ENCODE measurements at regions not wholly inside any gene's neighbourhood (a gene's known extent, or its start where the extent isn't known, plus 50 kb on each side); places are given as distances from the start of the nearest gene placed in this dataset.

- Histone ChIP-seq H3K36me3 (ENCODE audit: control insufficient read depth in 1 of 2, insufficient read depth in 2 of 2, low read length in 2 of 2) (no peaks in the 10 kb centered on the region), H3K27me3 (ENCODE audit: low read depth, low read length) (no peaks in the 10 kb centered on the region), H3K4me3 (ENCODE audit: low read depth in 1 of 2, low read length in 2 of 2) (no peak overlapping the region), H3K4me1 (ENCODE audit: control insufficient read depth in 1 of 2, insufficient read depth in 2 of 2, low read length in 2 of 2) (no peaks in the 10 kb centered on the region), H3K27ac (ENCODE audit: low read length) (no peak overlapping the region), H3K9me3 (ENCODE audit: control insufficient read depth in 1 of 2, low read length in 2 of 2) (no peaks in the 10 kb centered on the region)
Measured at GRCh38 chr7:108989319-108989718, 419.6 kb downstream of the DNAJB9 start.

GRCh38 chr7:108997480-108997879 lies 427.8 kb downstream of the DNAJB9 start:
- Histone ChIP-seq H3K27ac (ENCODE audit: low read length) (no peak overlapping the region), H3K4me1 (ENCODE audit: control insufficient read depth in 1 of 2, insufficient read depth in 2 of 2, low read length in 2 of 2) (no peaks in the 10 kb centered on the region), H3K27me3 (ENCODE audit: low read depth, low read length) (no peaks in the 10 kb centered on the region), H3K9me3 (ENCODE audit: control insufficient read depth in 1 of 2, low read length in 2 of 2) (no peaks in the 10 kb centered on the region), H3K36me3 (ENCODE audit: control insufficient read depth in 1 of 2, insufficient read depth in 2 of 2, low read length in 2 of 2) (no peaks in the 10 kb centered on the region), H3K4me3 (ENCODE audit: low read depth in 1 of 2, low read length in 2 of 2) (no peak overlapping the region)

- H3K36me3 ChIP-seq (ENCODE audit: control insufficient read depth in 1 of 2, insufficient read depth in 2 of 2, low read length in 2 of 2) = no peaks in the 10 kb centered on the region
Measured at GRCh38 chr7:109003742-109004141, 434.1 kb downstream of the DNAJB9 start.

GRCh38 chr7:109009636-109010035 lies 440.0 kb downstream of the DNAJB9 start:
- H3K27me3 ChIP-seq (ENCODE audit: low read depth, low read length) = no peaks in the 10 kb centered on the region
- no peak overlapping the region for H3K4me3 ChIP-seq (ENCODE audit: low read depth in 1 of 2, low read length in 2 of 2)
- no peaks in the 10 kb centered on the region for H3K4me1 ChIP-seq (ENCODE audit: control insufficient read depth in 1 of 2, insufficient read depth in 2 of 2, low read length in 2 of 2)
- H3K36me3 ChIP-seq (ENCODE audit: control insufficient read depth in 1 of 2, insufficient read depth in 2 of 2, low read length in 2 of 2) = no peaks in the 10 kb centered on the region
- H3K9me3 ChIP-seq (ENCODE audit: control insufficient read depth in 1 of 2, low read length in 2 of 2) = no peaks in the 10 kb centered on the region
- no peak overlapping the region for H3K27ac ChIP-seq (ENCODE audit: low read length)

More at GRCh38 chr7:109003742-109004141, 434.1 kb downstream of the DNAJB9 start:
- no peak overlapping the region for H3K27ac ChIP-seq (ENCODE audit: low read length)
- H3K9me3 ChIP-seq (ENCODE audit: control insufficient read depth in 1 of 2, low read length in 2 of 2) = no peaks in the 10 kb centered on the region
- H3K4me1 ChIP-seq (ENCODE audit: control insufficient read depth in 1 of 2, insufficient read depth in 2 of 2, low read length in 2 of 2) = no peaks in the 10 kb centered on the region
- H3K27me3 ChIP-seq (ENCODE audit: low read depth, low read length) = no peaks in the 10 kb centered on the region
- H3K4me3 ChIP-seq (ENCODE audit: low read depth in 1 of 2, low read length in 2 of 2) = no peak overlapping the region

- no peaks in the 10 kb centered on the region for H3K4me1 ChIP-seq (ENCODE audit: control insufficient read depth in 1 of 2, insufficient read depth in 2 of 2, low read length in 2 of 2)
- no peak overlapping the region for H3K4me3 ChIP-seq (ENCODE audit: low read depth in 1 of 2, low read length in 2 of 2)
- H3K9me3 ChIP-seq (ENCODE audit: control insufficient read depth in 1 of 2, low read length in 2 of 2) = no peaks in the 10 kb centered on the region
- no peaks in the 10 kb centered on the region for H3K36me3 ChIP-seq (ENCODE audit: control insufficient read depth in 1 of 2, insufficient read depth in 2 of 2, low read length in 2 of 2)
- H3K27me3 ChIP-seq (ENCODE audit: low read depth, low read length) = no peaks in the 10 kb centered on the region
- no peak overlapping the region for H3K27ac ChIP-seq (ENCODE audit: low read length)
Measured at GRCh38 chr7:109020251-109020650, 450.6 kb downstream of the DNAJB9 start.

- Histone ChIP-seq H3K27ac (ENCODE audit: low read length) (no peak overlapping the region), H3K9me3 (ENCODE audit: control insufficient read depth in 1 of 2, low read length in 2 of 2) (no peaks in the 10 kb centered on the region), H3K4me3 (ENCODE audit: low read depth in 1 of 2, low read length in 2 of 2) (no peak overlapping the region), H3K36me3 (ENCODE audit: control insufficient read depth in 1 of 2, insufficient read depth in 2 of 2, low read length in 2 of 2) (no peaks in the 10 kb centered on the region), H3K27me3 (ENCODE audit: low read depth, low read length) (no peaks in the 10 kb centered on the region), H3K4me1 (ENCODE audit: control insufficient read depth in 1 of 2, insufficient read depth in 2 of 2, low read length in 2 of 2) (no peaks in the 10 kb centered on the region)
Measured at GRCh38 chr7:109021390-109021789, 451.7 kb downstream of the DNAJB9 start.

GRCh38 chr7:109029866-109030265 lies 460.2 kb downstream of the DNAJB9 start:
- H3K27ac ChIP-seq (ENCODE audit: low read length) = no peak overlapping the region
- no peaks in the 10 kb centered on the region for H3K27me3 ChIP-seq (ENCODE audit: low read depth, low read length)
- H3K9me3 ChIP-seq (ENCODE audit: control insufficient read depth in 1 of 2, low read length in 2 of 2) = peaks cover 0 to 6% of the 10 kb centered on the region in 2 donors
- H3K4me1 ChIP-seq (ENCODE audit: control insufficient read depth in 1 of 2, insufficient read depth in 2 of 2, low read length in 2 of 2) = no peaks in the 10 kb centered on the region
- no peak overlapping the region for H3K4me3 ChIP-seq (ENCODE audit: low read depth in 1 of 2, low read length in 2 of 2)
- H3K36me3 ChIP-seq (ENCODE audit: control insufficient read depth in 1 of 2, insufficient read depth in 2 of 2, low read length in 2 of 2) = no peaks in the 10 kb centered on the region

GRCh38 chr7:109044691-109045090 lies 475.0 kb downstream of the DNAJB9 start:
- H3K4me1 ChIP-seq (ENCODE audit: control insufficient read depth in 1 of 2, insufficient read depth in 2 of 2, low read length in 2 of 2) = no peaks in the 10 kb centered on the region
- H3K9me3 ChIP-seq (ENCODE audit: control insufficient read depth in 1 of 2, low read length in 2 of 2) = peaks cover 0 to 7% of the 10 kb centered on the region in 2 donors
- H3K27me3 ChIP-seq (ENCODE audit: low read depth, low read length) = no peaks in the 10 kb centered on the region
- H3K4me3 ChIP-seq (ENCODE audit: low read depth in 1 of 2, low read length in 2 of 2) = no peak overlapping the region
- no peak overlapping the region for H3K27ac ChIP-seq (ENCODE audit: low read length)
- no peaks in the 10 kb centered on the region for H3K36me3 ChIP-seq (ENCODE audit: control insufficient read depth in 1 of 2, insufficient read depth in 2 of 2, low read length in 2 of 2)

GRCh38 chr7:109049366-109049765 lies 479.7 kb downstream of the DNAJB9 start:
- Histone ChIP-seq H3K9me3 (ENCODE audit: control insufficient read depth in 1 of 2, low read length in 2 of 2) (no peaks in the 10 kb centered on the region), H3K27me3 (ENCODE audit: low read depth, low read length) (no peaks in the 10 kb centered on the region), H3K4me1 (ENCODE audit: control insufficient read depth in 1 of 2, insufficient read depth in 2 of 2, low read length in 2 of 2) (no peaks in the 10 kb centered on the region), H3K36me3 (ENCODE audit: control insufficient read depth in 1 of 2, insufficient read depth in 2 of 2, low read length in 2 of 2) (no peaks in the 10 kb centered on the region), H3K4me3 (ENCODE audit: low read depth in 1 of 2, low read length in 2 of 2) (no peak overlapping the region), H3K27ac (ENCODE audit: low read length) (no peak overlapping the region)

GRCh38 chr7:109059089-109059488 lies 489.4 kb downstream of the DNAJB9 start:
- Histone ChIP-seq H3K27ac (ENCODE audit: low read length) (no peak overlapping the region), H3K9me3 (ENCODE audit: control insufficient read depth in 1 of 2, low read length in 2 of 2) (no peaks in the 10 kb centered on the region), H3K4me1 (ENCODE audit: control insufficient read depth in 1 of 2, insufficient read depth in 2 of 2, low read length in 2 of 2) (no peaks in the 10 kb centered on the region), H3K27me3 (ENCODE audit: low read depth, low read length) (no peaks in the 10 kb centered on the region), H3K4me3 (ENCODE audit: low read depth in 1 of 2, low read length in 2 of 2) (no peak overlapping the region), H3K36me3 (ENCODE audit: control insufficient read depth in 1 of 2, insufficient read depth in 2 of 2, low read length in 2 of 2) (no peaks in the 10 kb centered on the region)

GRCh38 chr7:109062798-109063197 lies 493.1 kb downstream of the DNAJB9 start:
- no peaks in the 10 kb centered on the region for H3K36me3 ChIP-seq (ENCODE audit: control insufficient read depth in 1 of 2, insufficient read depth in 2 of 2, low read length in 2 of 2)
- no peaks in the 10 kb centered on the region for H3K4me1 ChIP-seq (ENCODE audit: control insufficient read depth in 1 of 2, insufficient read depth in 2 of 2, low read length in 2 of 2)

GRCh38 chr7:109073543-109073942 lies 503.9 kb downstream of the DNAJB9 start:
- Histone ChIP-seq H3K4me3 (ENCODE audit: low read depth in 1 of 2, low read length in 2 of 2) (no peak overlapping the region), H3K9me3 (ENCODE audit: control insufficient read depth in 1 of 2, low read length in 2 of 2) (no peaks in the 10 kb centered on the region), H3K4me1 (ENCODE audit: control insufficient read depth in 1 of 2, insufficient read depth in 2 of 2, low read length in 2 of 2) (no peaks in the 10 kb centered on the region), H3K27ac (ENCODE audit: low read length) (no peak overlapping the region), H3K36me3 (ENCODE audit: control insufficient read depth in 1 of 2, insufficient read depth in 2 of 2, low read length in 2 of 2) (no peaks in the 10 kb centered on the region), H3K27me3 (ENCODE audit: low read depth, low read length) (no peaks in the 10 kb centered on the region)

More at GRCh38 chr7:109062798-109063197, 493.1 kb downstream of the DNAJB9 start:
- Histone ChIP-seq H3K4me3 (ENCODE audit: low read depth in 1 of 2, low read length in 2 of 2) (no peak overlapping the region), H3K27ac (ENCODE audit: low read length) (no peak overlapping the region), H3K9me3 (ENCODE audit: control insufficient read depth in 1 of 2, low read length in 2 of 2) (no peaks in the 10 kb centered on the region), H3K27me3 (ENCODE audit: low read depth, low read length) (no peaks in the 10 kb centered on the region)

All from muscle layer of duodenum (tissue), 2 donors.